Colonic mucosa (tissue), 4 donors: ENCODE measurements at regions not wholly inside any gene's neighbourhood (a gene's known extent, or its start where the extent isn't known, plus 50 kb on each side); places are given as distances from the start of the nearest gene placed in this dataset.

Experiments
- DNase-seq: peaks from one replicate; pipeline ENCODE4 v3.0.0-alpha.2; 2020
- H3K27ac ChIP-seq: fragments of 200-600 bp; one replicate; pipeline ENCODE4 v1.8.0; 2021
- H3K27me3 ChIP-seq: fragments of 200-600 bp; one replicate; pipeline ENCODE4 v1.8.0; 2021
- H3K36me3 ChIP-seq: fragments of 200-600 bp; one replicate; pipeline ENCODE4 v1.8.0; 2021
- H3K4me1 ChIP-seq: fragments of 200-600 bp; one replicate; pipeline ENCODE4 v1.8.0; 2021; ENCODE audit warnings: mild to moderate bottlenecking
- H3K4me3 ChIP-seq: fragments of 200-600 bp; one replicate; pipeline ENCODE4 v1.8.0; 2021
- H3K9ac ChIP-seq, 2 donors: one replicate each; pipeline ENCODE4 v1.7.0; 2013; ENCODE audit warnings: control low read depth in 2 of 2, low read depth in 2 of 2, low read length in 2 of 2
- H3K9me3 ChIP-seq: fragments of 200-600 bp; one replicate; pipeline ENCODE4 v1.8.0; 2021
- intact Hi-C: fragments of 100-400 bp; cut with DNase I; formaldehyde crosslinking; loops from one replicate; pipeline ENCODE4 v1.14.1; 2022
- TF ChIP-seq, protein P1 (sequence below): fragments of 200-600 bp; IDR thresholded peaks from one replicate; pipeline ENCODE4 v1.8.0; 2022; ENCODE audit warnings: antibody characterized with exemption, mild to moderate bottlenecking
- donor health status: healthy.
- donor health status: DM: no; HTN: no; CAD: no.
- donor health status: DM: no; HTN: no; CAD: no.

DNA sequence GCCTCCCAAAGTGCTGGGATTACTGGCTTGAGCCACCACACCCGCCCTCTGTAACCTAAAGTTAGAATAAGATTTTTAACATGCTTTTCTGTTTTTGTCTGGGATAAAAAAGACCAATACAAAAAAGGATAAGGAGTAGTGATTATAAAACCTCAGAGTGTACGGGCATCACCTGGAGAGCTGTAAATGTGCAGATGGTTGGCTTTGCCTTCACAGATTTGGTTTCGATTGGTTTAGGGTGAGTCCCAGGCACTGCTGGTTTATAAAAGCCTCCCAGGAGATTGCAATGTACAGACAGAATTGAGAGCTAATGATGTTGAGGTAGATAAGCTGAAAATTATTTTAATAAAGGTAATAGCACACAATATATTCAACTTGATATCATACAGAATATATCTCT lies 289.7 kb upstream of the FSHR start:
- DNase-seq = no peak
- Histone ChIP-seq H3K4me1 (no peaks in the 10 kb centered on the region), H3K27ac (no peak overlapping the region), H3K27me3 (no peaks in the 10 kb centered on the region), H3K36me3 (no peaks in the 10 kb centered on the region), H3K4me3 (no peak overlapping the region), H3K9ac (no peak overlapping the region), H3K9me3 (no peaks in the 10 kb centered on the region)
- intact Hi-C loops = no loop called here
- TF ChIP-seq, protein P1, sequence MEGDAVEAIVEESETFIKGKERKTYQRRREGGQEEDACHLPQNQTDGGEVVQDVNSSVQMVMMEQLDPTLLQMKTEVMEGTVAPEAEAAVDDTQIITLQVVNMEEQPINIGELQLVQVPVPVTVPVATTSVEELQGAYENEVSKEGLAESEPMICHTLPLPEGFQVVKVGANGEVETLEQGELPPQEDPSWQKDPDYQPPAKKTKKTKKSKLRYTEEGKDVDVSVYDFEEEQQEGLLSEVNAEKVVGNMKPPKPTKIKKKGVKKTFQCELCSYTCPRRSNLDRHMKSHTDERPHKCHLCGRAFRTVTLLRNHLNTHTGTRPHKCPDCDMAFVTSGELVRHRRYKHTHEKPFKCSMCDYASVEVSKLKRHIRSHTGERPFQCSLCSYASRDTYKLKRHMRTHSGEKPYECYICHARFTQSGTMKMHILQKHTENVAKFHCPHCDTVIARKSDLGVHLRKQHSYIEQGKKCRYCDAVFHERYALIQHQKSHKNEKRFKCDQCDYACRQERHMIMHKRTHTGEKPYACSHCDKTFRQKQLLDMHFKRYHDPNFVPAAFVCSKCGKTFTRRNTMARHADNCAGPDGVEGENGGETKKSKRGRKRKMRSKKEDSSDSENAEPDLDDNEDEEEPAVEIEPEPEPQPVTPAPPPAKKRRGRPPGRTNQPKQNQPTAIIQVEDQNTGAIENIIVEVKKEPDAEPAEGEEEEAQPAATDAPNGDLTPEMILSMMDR = no peak

DNA sequence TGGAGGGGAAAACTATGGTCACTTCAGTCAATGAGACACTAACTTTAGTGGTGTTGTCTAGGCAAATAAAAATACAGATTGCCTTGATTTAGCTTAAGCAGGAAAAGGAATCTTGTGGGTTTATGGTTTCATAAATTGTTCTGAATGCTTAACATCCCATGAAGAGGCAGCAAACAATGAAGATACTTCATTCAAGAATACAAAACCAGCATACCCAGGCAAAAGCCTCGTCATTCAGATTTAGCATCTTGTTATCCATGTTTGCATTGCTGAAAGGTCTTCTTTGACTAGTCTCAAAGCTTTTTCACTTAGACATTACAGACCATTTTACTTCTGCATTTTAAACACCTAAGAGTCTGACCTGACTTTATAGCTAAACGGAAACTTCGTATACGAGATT lies 272.7 kb upstream of the FSHR start:
- intact Hi-C loops = no loop called here
- no peak overlapping the region for H3K9ac ChIP-seq
- H3K27me3 ChIP-seq = no peaks in the 10 kb centered on the region

DNA sequence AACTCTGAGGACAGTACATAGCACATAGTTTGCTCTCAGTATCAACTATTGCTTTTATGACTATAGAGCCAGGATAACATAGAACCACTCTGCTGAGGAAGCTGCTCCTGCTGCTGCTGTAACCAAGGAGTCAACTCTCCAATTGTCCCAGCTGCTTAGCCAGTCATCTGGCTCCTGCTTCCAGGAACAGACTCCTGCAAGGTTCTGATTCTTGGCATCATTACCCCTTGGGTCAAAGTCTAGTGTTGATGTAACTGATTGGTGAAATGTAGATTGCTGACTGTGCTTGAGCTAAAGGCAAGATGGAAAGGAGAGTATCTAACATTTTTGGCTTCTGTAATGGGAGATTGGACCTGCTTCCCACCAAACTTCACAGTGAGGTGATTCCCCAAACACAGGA lies 261.9 kb upstream of the FSHR start:
- Histone ChIP-seq H3K27me3 (no peaks in the 10 kb centered on the region), H3K9me3 (no peaks in the 10 kb centered on the region), H3K4me1 (no peaks in the 10 kb centered on the region), H3K9ac (no peak overlapping the region), H3K4me3 (no peak overlapping the region), H3K36me3 (no peaks in the 10 kb centered on the region), H3K27ac (no peak overlapping the region)
- no peak for DNase-seq
- intact Hi-C loops = no loop called here
- TF ChIP-seq, protein P1 = no peak

More for the DNA sequence above, 272.7 kb upstream of the FSHR start:
- TF ChIP-seq, protein P1 = no peak
- Histone ChIP-seq H3K9me3 (no peaks in the 10 kb centered on the region), H3K4me1 (no peaks in the 10 kb centered on the region), H3K36me3 (no peaks in the 10 kb centered on the region), H3K4me3 (no peak overlapping the region), H3K27ac (no peak overlapping the region)
- DNase-seq = no peak

DNA sequence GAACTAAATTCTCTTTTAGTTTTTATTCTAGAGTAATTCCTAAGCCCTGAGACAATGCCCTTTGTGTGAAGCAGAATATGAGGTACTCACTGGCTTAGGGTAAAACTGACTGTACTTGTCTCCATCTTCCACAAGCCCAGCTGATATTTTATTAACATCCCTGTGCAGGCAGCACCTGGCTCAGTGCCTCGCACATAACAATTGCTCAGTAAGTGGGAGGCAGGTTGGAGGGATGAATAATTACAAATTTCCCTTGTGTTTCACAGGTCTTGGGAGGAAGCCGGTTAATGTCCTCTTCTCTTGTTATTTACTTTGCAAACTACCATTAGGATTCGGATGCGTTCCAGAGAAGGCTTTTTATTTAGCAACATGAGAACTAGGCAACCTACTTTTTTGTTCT lies 249.8 kb upstream of the FSHR start:
- Histone ChIP-seq H3K27me3 (no peaks in the 10 kb centered on the region), H3K27ac (no peak overlapping the region), H3K9me3 (no peaks in the 10 kb centered on the region), H3K9ac (no peak overlapping the region), H3K36me3 (no peaks in the 10 kb centered on the region), H3K4me1 (no peaks in the 10 kb centered on the region), H3K4me3 (no peak overlapping the region)
- intact Hi-C loops = no loop called here
- TF ChIP-seq, protein P1 = no peak
- DNase-seq = no peak

DNA sequence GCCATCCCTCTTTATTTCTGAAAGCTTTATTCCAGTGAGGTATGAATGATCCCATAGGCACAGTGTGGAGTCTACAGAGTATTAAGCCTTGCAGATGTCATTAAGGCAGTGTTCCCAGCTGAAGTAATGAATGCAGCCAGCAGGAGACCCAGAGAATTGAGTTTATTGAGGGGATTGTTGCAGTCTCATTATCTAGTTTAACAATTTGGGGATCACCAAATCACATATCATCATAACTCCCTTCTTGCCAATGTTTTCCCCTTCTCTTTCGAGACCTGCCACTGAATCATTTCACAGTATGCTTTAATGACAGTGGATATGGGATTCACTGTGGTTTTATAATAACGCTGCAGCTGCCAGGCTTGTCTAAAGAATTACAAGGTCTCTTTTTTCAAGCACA lies 249.3 kb upstream of the FSHR start:
- TF ChIP-seq, protein P1 = no peak
- Histone ChIP-seq H3K36me3 (no peaks in the 10 kb centered on the region), H3K4me1 (no peaks in the 10 kb centered on the region), H3K9ac (no peak overlapping the region), H3K27me3 (no peaks in the 10 kb centered on the region), H3K27ac (no peak overlapping the region), H3K9me3 (no peaks in the 10 kb centered on the region), H3K4me3 (no peak overlapping the region)
- intact Hi-C loops = no loop called here
- DNase-seq = no peak

DNA sequence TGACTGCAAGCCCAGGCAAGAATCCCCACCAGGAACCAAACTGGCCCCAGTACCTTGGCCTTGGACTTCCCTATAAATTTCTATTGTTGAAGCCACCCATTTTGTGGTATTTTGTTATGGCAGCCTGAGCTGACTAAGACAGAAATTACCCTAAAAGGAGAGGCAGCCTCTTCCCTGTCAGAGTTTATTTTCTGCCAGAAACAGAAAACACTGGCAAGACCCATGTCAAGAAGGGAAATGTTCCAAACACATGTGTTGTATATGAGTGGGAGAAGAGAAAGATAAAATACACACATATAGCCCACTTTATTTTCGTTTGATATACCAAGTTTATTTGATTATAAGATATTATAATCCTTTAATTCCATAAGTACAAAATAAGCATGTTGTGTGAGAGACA lies 225.1 kb upstream of the FSHR start:
- Histone ChIP-seq H3K4me3 (no peak overlapping the region), H3K9ac (no peak overlapping the region), H3K9me3 (no peaks in the 10 kb centered on the region), H3K36me3 (no peaks in the 10 kb centered on the region), H3K27ac (no peak overlapping the region), H3K4me1 (no peaks in the 10 kb centered on the region), H3K27me3 (no peaks in the 10 kb centered on the region)
- DNase-seq = no peak
- intact Hi-C loops = no loop called here
- TF ChIP-seq, protein P1 = no peak
